PC-3 (cell line): ENCODE measurements at regions not wholly inside any gene's neighbourhood (a gene's known extent, or its start where the extent isn't known, plus 50 kb on each side); places are given as distances from the start of the nearest gene placed in this dataset.

Experiments
- ATAC-seq: fragments of 200-7000 bp; cut with Tn5 transposase; 2 replicates; pipeline ENCODE4 v1.9.1; 2020; ENCODE audit warnings: mild to moderate bottlenecking, moderate library complexity
- BruUV-seq: library from RNA; stranded (reverse); fragments of 400-500 nt; replicated peaks from 2 replicates; lab custom pipeline; 2021; lab: Mats Ljungman, UMichigan
- CTCF ChIA-PET: fragments of 300-600 bp; sonication (Branson Sonifier 250); formaldehyde crosslinking; loops from one replicate; lab custom pipeline; 2022; ENCODE audit warnings: antibody characterized with exemption; lab: Charles Lee
- POLR2A ChIA-PET: fragments of 300-600 bp; sonication (Branson Sonifier 250); formaldehyde crosslinking; loops from one replicate; lab custom pipeline; 2022; ENCODE audit warnings: antibody characterized with exemption; ENCODE audit not compliant: unreplicated experiment; lab: Charles Lee
- DNase-seq: peaks from one replicate; pipeline ENCODE4 v3.0.0-alpha.2; 2015
- H2AFZ ChIP-seq: fragments of 300-600 bp; sonication (generic); 2 replicates; pipeline ENCODE4 v1.6.0; 2016; ENCODE audit warnings: antibody characterized with exemption, low read length
- H3F3A ChIP-seq: fragments of 300-600 bp; sonication (generic); one replicate; pipeline ENCODE4 v1.6.0; 2017; ENCODE audit warnings: antibody characterized with exemption, low read length, control low read depth, mild to moderate bottlenecking; ENCODE audit not compliant: unreplicated experiment
- H3K27ac ChIP-seq: fragments of 300-600 bp; sonication (generic); 2 replicates; pipeline ENCODE4 v1.5.1; 2016; ENCODE audit warnings: mild to moderate bottlenecking, low read length
- H3K27me3 ChIP-seq: fragments of 300-600 bp; sonication (generic); 2 replicates; pipeline ENCODE4 v1.6.1; 2016; ENCODE audit warnings: low read length, mixed read lengths
- H3K36me3 ChIP-seq: fragments of 300-600 bp; sonication (generic); 2 replicates; pipeline ENCODE4 v1.6.1; 2016; ENCODE audit warnings: low read depth, mixed run types, low read length, mixed read lengths
- H3K4me1 ChIP-seq: fragments of 300-600 bp; sonication (generic); 2 replicates; pipeline ENCODE4 v1.5.1; 2016; ENCODE audit warnings: low read length; ENCODE audit not compliant: insufficient read depth
- H3K4me2 ChIP-seq: fragments of 300-600 bp; sonication (generic); 2 replicates; pipeline ENCODE4 v1.6.0; 2016; ENCODE audit warnings: low read length
- H3K4me3 ChIP-seq: fragments of 300-600 bp; sonication (generic); 2 replicates; pipeline ENCODE4 v1.5.1; 2016; ENCODE audit warnings: mild to moderate bottlenecking, low read length, mixed read lengths
- H3K79me2 ChIP-seq: fragments of 300-600 bp; sonication (generic); 2 replicates; pipeline ENCODE4 v1.6.1; 2017; ENCODE audit warnings: low read length, mixed read lengths
- H3K9ac ChIP-seq: fragments of 300-600 bp; sonication (generic); 2 replicates; pipeline ENCODE4 v1.6.0; 2016; ENCODE audit warnings: mild to moderate bottlenecking, low read length
- H3K9me2 ChIP-seq: fragments of 300-600 bp; sonication (generic); replicated peaks from 2 replicates; pipeline ENCODE4 v1.6.1; 2016; ENCODE audit warnings: mixed run types, low read length, mixed read lengths
- H3K9me3 ChIP-seq: fragments of 300-600 bp; sonication (generic); 2 replicates; pipeline ENCODE4 v1.6.1; 2016; ENCODE audit warnings: low read length, mixed read lengths
- H4K20me1 ChIP-seq: fragments of 300-600 bp; sonication (generic); 2 replicates; pipeline ENCODE4 v1.6.1; 2016; ENCODE audit warnings: low read length, mixed read lengths
- CTCF ChIP-seq: fragments of 300-600 bp; sonication (generic); conservative IDR thresholded peaks from 2 replicates; pipeline ENCODE4 v1.5.1; 2017; ENCODE audit warnings: antibody characterized with exemption, low read depth, mild to moderate bottlenecking, low read length
- EZH2 ChIP-seq: fragments of 300-600 bp; sonication (generic); IDR thresholded peaks from one replicate; pipeline ENCODE4 v1.6.1; 2017; ENCODE audit warnings: antibody characterized with exemption, mild to moderate bottlenecking, low read length; ENCODE audit not compliant: unreplicated experiment
- EZH2phosphoT487 ChIP-seq: fragments of 300-600 bp; sonication (generic); IDR thresholded peaks from 2 replicates; pipeline ENCODE4 v1.6.1; 2018; ENCODE audit warnings: mild to moderate bottlenecking, antibody characterized with exemption, low read length, borderline replicate concordance
- intact Hi-C: fragments of 100-400 bp; cut with micrococcal nuclease; formaldehyde crosslinking; loops from 2 replicates; pipeline ENCODE4 v1.9.0; 2023

- no peak overlapping the region for H2AFZ ChIP-seq
- BruUV-seq, result no TSS peak
- ChIA-PET POLR2A (interaction anchor here (0.5 to 0.6 kb wide), 2 partner anchors 371 to 1108 kb away, joined by 6 to 10 read pairs; no protein-coding TSS in a partner anchor), CTCF (interaction anchor here (1.1 kb wide), 1 partner anchor 193 kb away, joined by 5 read pairs; no protein-coding TSS in a partner anchor)
- no peak for ATAC-seq
- peaks cover 89% of the 10 kb centered on the region for H3K79me2 ChIP-seq
- peak overlapping the region; percentile 93 for H3K27ac ChIP-seq
- peaks cover 5% of the 10 kb centered on the region for H3K36me3 ChIP-seq
- H4K20me1 ChIP-seq, result no peaks in the 10 kb centered on the region
- TF ChIP-seq CTCF, result no peak
- no peak for TF ChIP-seq EZH2
- peak overlapping the region; percentile 53 for H3K9ac ChIP-seq
- H3K4me3 ChIP-seq, result no peak overlapping the region
- peaks cover 66% of the 10 kb centered on the region for H3K4me1 ChIP-seq
- no peak for DNase-seq
- intact Hi-C loops, result no loop called here
- 0 out of 2 replicates have a peak overlapping the region, but pooled peaks have one; percentile 50 for H3K4me2 ChIP-seq
- no peaks in the 10 kb centered on the region for H3K27me3 ChIP-seq
- H3K9me2 ChIP-seq, result no peaks in the 10 kb centered on the region
- peaks cover 5% of the 10 kb centered on the region for H3F3A ChIP-seq
- H3K9me3 ChIP-seq, result no peaks in the 10 kb centered on the region
These were observed 170.8 kb downstream of the SNAPC1 start for GRCh38 chr14:61932974-61933373.

GRCh38 chr14:61934385-61934784 lies 172.2 kb downstream of the SNAPC1 start:
- TF ChIP-seq EZH2, result no peak
- H3K79me2 ChIP-seq, result peaks cover 87% of the 10 kb centered on the region
- no TSS peak for BruUV-seq
- intact Hi-C loops, result loop anchor here (1.0 to 2.0 kb wide), 5 partner anchors 20 to 90 kb away; no protein-coding TSS in a partner anchor
- no peaks in the 10 kb centered on the region for H4K20me1 ChIP-seq
- H3K9me2 ChIP-seq, result no peaks in the 10 kb centered on the region
- peaks cover 5% of the 10 kb centered on the region for H3F3A ChIP-seq
- no peaks in the 10 kb centered on the region for H3K27me3 ChIP-seq
- POLR2A ChIA-PET, result no interaction called here
- H3K4me1 ChIP-seq, result peaks cover 52% of the 10 kb centered on the region
- peak overlapping the region; percentile 93 for H3K27ac ChIP-seq
- no peak overlapping the region for H3K4me3 ChIP-seq
- H3K9me3 ChIP-seq, result no peaks in the 10 kb centered on the region
- H3K36me3 ChIP-seq, result peaks cover 5% of the 10 kb centered on the region
- H3K9ac ChIP-seq, result peak overlapping the region; percentile 61
- peak; percentile 92 for ATAC-seq
- H3K4me2 ChIP-seq, result peak overlapping the region; percentile 58
- no peak overlapping the region for H2AFZ ChIP-seq
- DNase-seq, result peak; percentile 98
- CTCF ChIA-PET, result interaction anchor here (0.6 kb wide), 2 partner anchors 192 to 615 kb away, joined by 3 read pairs; no protein-coding TSS in a partner anchor

- ATAC-seq (no peak), DNase-seq (no peak)
- peaks cover 9% of the 10 kb centered on the region for H3K36me3 ChIP-seq
- H4K20me1 ChIP-seq, result no peaks in the 10 kb centered on the region
- intact Hi-C loops, result no loop called here
- H3K9me3 ChIP-seq, result no peaks in the 10 kb centered on the region
- H3K4me1 ChIP-seq, result peaks cover 12% of the 10 kb centered on the region
- no peak overlapping the region for H3K27ac ChIP-seq
- no peak for TF ChIP-seq EZH2phosphoT487
- TF ChIP-seq EZH2, result no peak
- no peak for TF ChIP-seq CTCF
- H2AFZ ChIP-seq, result no peak overlapping the region
- no peak overlapping the region for H3K4me3 ChIP-seq
- H3K9ac ChIP-seq, result no peak overlapping the region
- peaks cover 59% of the 10 kb centered on the region for H3K79me2 ChIP-seq
- no peaks in the 10 kb centered on the region for H3K27me3 ChIP-seq
- H3K4me2 ChIP-seq, result no peak overlapping the region
- CTCF ChIA-PET, result no interaction called here
- H3F3A ChIP-seq, result peaks cover 5% of the 10 kb centered on the region
- H3K9me2 ChIP-seq, result no peaks in the 10 kb centered on the region
- BruUV-seq, result no TSS peak
- POLR2A ChIA-PET, result no interaction called here
These were observed 177.6 kb downstream of the SNAPC1 start for GRCh38 chr14:61939776-61940175.
